ENCODE measurements at regions not wholly inside any gene's neighbourhood (a gene's known extent, or its start where the extent isn't known, plus 50 kb on each side); places are given as distances from the start of the nearest gene placed in this dataset.

- H4K20me1 ChIP-seq (ENCODE audit: insufficient read depth, low read length), result no peaks in the 10 kb centered on the region
- no peak overlapping the region for H2AFZ ChIP-seq (ENCODE audit: low read length)
- H3K4me2 ChIP-seq (ENCODE audit: low read length), result no peak overlapping the region
- no peaks in the 10 kb centered on the region for H3K79me2 ChIP-seq (ENCODE audit: insufficient read depth, low read length)
- H3K27me3 ChIP-seq (ENCODE audit: insufficient read depth, low read length), result no peaks in the 10 kb centered on the region
- no peaks in the 10 kb centered on the region for H3K9me3 ChIP-seq (ENCODE audit: low read length)
- no peaks in the 10 kb centered on the region for H3F3A ChIP-seq (ENCODE audit: insufficient read depth, low read length)
- H3K4me1 ChIP-seq (ENCODE audit: insufficient read depth, low read length, severe bottlenecking), result no peaks in the 10 kb centered on the region
- no peak overlapping the region for H3K9ac ChIP-seq (ENCODE audit: low read length)
- H3K4me3 ChIP-seq (ENCODE audit: low read depth, low read length, poor library complexity, severe bottlenecking), result no peak overlapping the region
- no peaks in the 10 kb centered on the region for H3K9me2 ChIP-seq (ENCODE audit: low read depth, low read length)
- H3K36me3 ChIP-seq (ENCODE audit: insufficient read depth, low read length), result no peaks in the 10 kb centered on the region
- TF ChIP-seq EZH2 (IDR thresholded peaks at IDR 0.05; ENCODE audit: borderline replicate concordance, low read length), result no peak
- TF ChIP-seq, protein P1, sequence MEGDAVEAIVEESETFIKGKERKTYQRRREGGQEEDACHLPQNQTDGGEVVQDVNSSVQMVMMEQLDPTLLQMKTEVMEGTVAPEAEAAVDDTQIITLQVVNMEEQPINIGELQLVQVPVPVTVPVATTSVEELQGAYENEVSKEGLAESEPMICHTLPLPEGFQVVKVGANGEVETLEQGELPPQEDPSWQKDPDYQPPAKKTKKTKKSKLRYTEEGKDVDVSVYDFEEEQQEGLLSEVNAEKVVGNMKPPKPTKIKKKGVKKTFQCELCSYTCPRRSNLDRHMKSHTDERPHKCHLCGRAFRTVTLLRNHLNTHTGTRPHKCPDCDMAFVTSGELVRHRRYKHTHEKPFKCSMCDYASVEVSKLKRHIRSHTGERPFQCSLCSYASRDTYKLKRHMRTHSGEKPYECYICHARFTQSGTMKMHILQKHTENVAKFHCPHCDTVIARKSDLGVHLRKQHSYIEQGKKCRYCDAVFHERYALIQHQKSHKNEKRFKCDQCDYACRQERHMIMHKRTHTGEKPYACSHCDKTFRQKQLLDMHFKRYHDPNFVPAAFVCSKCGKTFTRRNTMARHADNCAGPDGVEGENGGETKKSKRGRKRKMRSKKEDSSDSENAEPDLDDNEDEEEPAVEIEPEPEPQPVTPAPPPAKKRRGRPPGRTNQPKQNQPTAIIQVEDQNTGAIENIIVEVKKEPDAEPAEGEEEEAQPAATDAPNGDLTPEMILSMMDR (IDR thresholded peaks at IDR 0.05; ENCODE audit: low read length), result no peak
- no peak overlapping the region for H3K27ac ChIP-seq (ENCODE audit: low read depth, low read length, poor library complexity, severe bottlenecking)
Observed at GRCh38 chr10:94205396-94205831, 157.3 kb downstream of the NOC3L start.

DNA sequence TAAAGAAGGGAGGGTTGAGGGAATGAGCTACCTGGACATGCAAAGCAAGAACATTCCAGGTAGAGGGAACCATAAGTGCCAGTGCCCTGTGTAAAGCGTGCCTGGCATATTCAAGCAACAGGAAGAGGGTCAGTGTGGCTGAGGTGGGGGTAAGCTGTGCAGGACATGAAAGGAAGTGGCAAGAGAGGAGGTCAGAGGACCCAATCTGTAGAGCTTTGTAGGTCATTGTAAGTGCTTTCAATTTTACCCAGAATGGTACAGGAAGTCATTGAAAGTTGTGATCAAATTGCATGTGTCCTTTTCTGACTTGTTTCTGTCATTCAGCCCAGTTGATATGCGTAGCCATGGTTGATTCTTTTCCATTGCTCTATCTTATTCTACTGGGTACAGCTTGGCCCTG lies 156.6 kb downstream of the NOC3L start:
- TF ChIP-seq EZH2 (IDR thresholded peaks at IDR 0.05; ENCODE audit: borderline replicate concordance, low read length), result no peak
- TF ChIP-seq, protein P1 (IDR thresholded peaks at IDR 0.05; ENCODE audit: low read length), result no peak
- H3K4me1 ChIP-seq (ENCODE audit: insufficient read depth, low read length, severe bottlenecking), result no peaks in the 10 kb centered on the region
- H3K27ac ChIP-seq (ENCODE audit: low read depth, low read length, poor library complexity, severe bottlenecking), result no peak overlapping the region
- no peak overlapping the region for H3K4me3 ChIP-seq (ENCODE audit: low read depth, low read length, poor library complexity, severe bottlenecking)
- no peaks in the 10 kb centered on the region for H3K36me3 ChIP-seq (ENCODE audit: insufficient read depth, low read length)
- H3K9me2 ChIP-seq (ENCODE audit: low read depth, low read length), result no peaks in the 10 kb centered on the region
- no peak overlapping the region for H2AFZ ChIP-seq (ENCODE audit: low read length)
- no peaks in the 10 kb centered on the region for H3K79me2 ChIP-seq (ENCODE audit: insufficient read depth, low read length)
- H4K20me1 ChIP-seq (ENCODE audit: insufficient read depth, low read length), result no peaks in the 10 kb centered on the region
- H3K9me3 ChIP-seq (ENCODE audit: low read length), result no peaks in the 10 kb centered on the region
- no peaks in the 10 kb centered on the region for H3F3A ChIP-seq (ENCODE audit: insufficient read depth, low read length)
- H3K4me2 ChIP-seq (ENCODE audit: low read length), result no peak overlapping the region
- no peaks in the 10 kb centered on the region for H3K27me3 ChIP-seq (ENCODE audit: insufficient read depth, low read length)
- H3K9ac ChIP-seq (ENCODE audit: low read length), result no peak overlapping the region

GRCh38 chr10:94208315-94208714 lies 154.4 kb downstream of the NOC3L start:
- no peaks in the 10 kb centered on the region for H3F3A ChIP-seq (ENCODE audit: insufficient read depth, low read length)
- no peak overlapping the region for H3K9ac ChIP-seq (ENCODE audit: low read length)
- no peaks in the 10 kb centered on the region for H3K27me3 ChIP-seq (ENCODE audit: insufficient read depth, low read length)
- TF ChIP-seq, protein P1 (IDR thresholded peaks at IDR 0.05; ENCODE audit: low read length), result no peak
- TF ChIP-seq EZH2 (IDR thresholded peaks at IDR 0.05; ENCODE audit: borderline replicate concordance, low read length), result no peak
- no peak overlapping the region for H3K4me3 ChIP-seq (ENCODE audit: low read depth, low read length, poor library complexity, severe bottlenecking)
- no peaks in the 10 kb centered on the region for H3K79me2 ChIP-seq (ENCODE audit: insufficient read depth, low read length)
- H2AFZ ChIP-seq (ENCODE audit: low read length), result no peak overlapping the region
- H3K9me3 ChIP-seq (ENCODE audit: low read length), result no peaks in the 10 kb centered on the region
- no peaks in the 10 kb centered on the region for H3K36me3 ChIP-seq (ENCODE audit: insufficient read depth, low read length)
- H3K9me2 ChIP-seq (ENCODE audit: low read depth, low read length), result no peaks in the 10 kb centered on the region
- no peak overlapping the region for H3K27ac ChIP-seq (ENCODE audit: low read depth, low read length, poor library complexity, severe bottlenecking)
- no peaks in the 10 kb centered on the region for H4K20me1 ChIP-seq (ENCODE audit: insufficient read depth, low read length)
- H3K4me2 ChIP-seq (ENCODE audit: low read length), result no peak overlapping the region
- H3K4me1 ChIP-seq (ENCODE audit: insufficient read depth, low read length, severe bottlenecking), result no peaks in the 10 kb centered on the region

Data from OCI-LY1 (cell line).